ENCODE measurements at regions not wholly inside any gene's neighbourhood (a gene's known extent, or its start where the extent isn't known, plus 50 kb on each side); places are given as distances from the start of the nearest gene placed in this dataset.

DNA sequence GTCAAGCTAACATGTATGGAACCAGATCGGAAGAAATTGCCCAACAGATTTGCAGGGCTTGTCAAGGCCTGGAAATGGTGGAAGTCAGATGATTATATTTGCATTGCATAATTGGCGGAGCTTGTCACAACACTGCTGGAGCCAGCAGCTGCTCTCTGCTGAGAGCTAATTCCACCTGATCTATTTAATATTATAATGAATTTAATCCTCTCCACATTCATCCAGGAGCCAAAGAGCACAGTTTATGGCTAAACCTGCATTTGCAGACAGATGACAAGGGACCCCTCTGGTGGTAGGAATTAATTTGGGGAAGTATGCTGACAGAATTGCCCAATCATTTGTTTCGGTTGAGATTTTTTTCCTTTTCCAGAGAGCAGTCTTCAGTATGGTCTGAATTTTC lies 730.2 kb downstream of the TUSC7 start:
- TF ChIP-seq, protein P1, sequence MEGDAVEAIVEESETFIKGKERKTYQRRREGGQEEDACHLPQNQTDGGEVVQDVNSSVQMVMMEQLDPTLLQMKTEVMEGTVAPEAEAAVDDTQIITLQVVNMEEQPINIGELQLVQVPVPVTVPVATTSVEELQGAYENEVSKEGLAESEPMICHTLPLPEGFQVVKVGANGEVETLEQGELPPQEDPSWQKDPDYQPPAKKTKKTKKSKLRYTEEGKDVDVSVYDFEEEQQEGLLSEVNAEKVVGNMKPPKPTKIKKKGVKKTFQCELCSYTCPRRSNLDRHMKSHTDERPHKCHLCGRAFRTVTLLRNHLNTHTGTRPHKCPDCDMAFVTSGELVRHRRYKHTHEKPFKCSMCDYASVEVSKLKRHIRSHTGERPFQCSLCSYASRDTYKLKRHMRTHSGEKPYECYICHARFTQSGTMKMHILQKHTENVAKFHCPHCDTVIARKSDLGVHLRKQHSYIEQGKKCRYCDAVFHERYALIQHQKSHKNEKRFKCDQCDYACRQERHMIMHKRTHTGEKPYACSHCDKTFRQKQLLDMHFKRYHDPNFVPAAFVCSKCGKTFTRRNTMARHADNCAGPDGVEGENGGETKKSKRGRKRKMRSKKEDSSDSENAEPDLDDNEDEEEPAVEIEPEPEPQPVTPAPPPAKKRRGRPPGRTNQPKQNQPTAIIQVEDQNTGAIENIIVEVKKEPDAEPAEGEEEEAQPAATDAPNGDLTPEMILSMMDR (IDR thresholded peaks at IDR 0.05; ENCODE audit: low read depth, low read length) = no peak
- no peak for TF ChIP-seq POLR2A (IDR thresholded peaks at IDR 0.05; ENCODE audit: extremely low read depth, insufficient read length)
- TF ChIP-seq, protein P2, sequence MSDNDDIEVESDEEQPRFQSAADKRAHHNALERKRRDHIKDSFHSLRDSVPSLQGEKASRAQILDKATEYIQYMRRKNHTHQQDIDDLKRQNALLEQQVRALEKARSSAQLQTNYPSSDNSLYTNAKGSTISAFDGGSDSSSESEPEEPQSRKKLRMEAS (IDR thresholded peaks at IDR 0.05; ENCODE audit: low read depth, low read length) = no peak
